ENCODE measurements at regions not wholly inside any gene's neighbourhood (a gene's known extent, or its start where the extent isn't known, plus 50 kb on each side); places are given as distances from the start of the nearest gene placed in this dataset.

DNA sequence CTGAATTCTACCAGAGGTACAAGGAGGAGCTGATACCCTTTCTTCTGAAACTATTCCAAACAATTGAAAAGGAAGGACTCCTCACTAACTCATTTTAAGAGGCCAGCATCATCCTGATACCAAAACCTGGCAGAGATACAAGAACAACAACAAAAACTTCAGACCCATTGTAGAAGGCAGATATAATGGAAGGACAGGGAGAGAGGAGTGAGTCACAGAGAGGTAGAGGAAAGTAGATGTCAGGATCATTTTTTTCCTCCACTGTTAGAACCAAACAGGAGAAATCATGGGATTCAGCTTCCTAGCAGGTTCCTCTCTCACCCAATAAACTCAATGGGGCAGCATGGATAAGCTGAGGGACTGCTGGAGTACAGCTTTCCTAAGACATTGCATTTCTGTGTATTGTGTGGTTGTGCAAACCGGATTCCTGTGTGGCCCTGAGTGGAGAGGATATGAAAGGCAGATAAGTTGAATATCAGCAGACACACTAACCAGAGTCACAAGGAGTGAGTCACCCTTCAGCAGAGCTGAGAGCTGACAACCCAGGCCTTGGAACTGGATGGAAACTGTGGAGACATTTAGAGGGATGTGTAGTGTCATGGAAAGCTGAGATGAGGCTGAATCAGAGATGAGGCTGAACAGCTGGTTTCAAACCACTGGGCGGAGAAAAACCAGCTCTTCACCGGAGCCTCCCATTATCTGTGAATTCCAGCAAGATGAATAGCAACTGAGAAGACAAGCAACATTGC lies 60.9 kb upstream of the MMADHC start:
- FAIRE-seq (peak; percentile 99), DNase-seq (ENCODE audit: insufficient read length, low spot score) (peak; percentile 49)
- TF ChIP-seq POLR2A (IDR thresholded peaks at IDR 0.05; ENCODE audit: low read depth, low read length), result no peak

DNA sequence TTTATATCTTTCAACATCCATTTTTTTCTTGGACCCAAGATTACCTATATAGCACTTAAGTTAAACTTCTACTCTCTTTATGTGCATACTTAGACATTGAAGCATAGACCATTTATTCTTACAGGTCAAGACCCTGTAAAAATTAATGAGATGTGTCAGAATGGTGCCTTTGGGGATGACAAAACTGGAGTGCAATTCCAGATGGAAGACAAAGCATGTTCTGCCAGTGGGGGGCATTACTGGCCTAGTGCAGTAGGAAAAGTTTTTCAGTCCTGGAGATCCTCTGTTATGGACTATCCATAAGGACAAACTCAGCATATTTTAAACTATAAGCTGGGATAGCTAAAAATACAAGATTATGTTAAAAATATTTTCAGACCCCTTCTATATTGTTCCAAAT lies 57.8 kb upstream of the MMADHC start:
- no peak for TF ChIP-seq POLR2A (IDR thresholded peaks at IDR 0.05; ENCODE audit: low read depth, low read length)
- no peak for DNase-seq (ENCODE audit: insufficient read length, low spot score)
- FAIRE-seq, result no peak
